ENCODE measurements at regions not wholly inside any gene's neighbourhood (a gene's known extent, or its start where the extent isn't known, plus 50 kb on each side); places are given as distances from the start of the nearest gene placed in this dataset.

GRCh38 chr20:62555642-62556420 is 80.0 kb upstream of the GATA5 start:
- ChIA-PET CTCF (no interaction called here), POLR2A (interaction anchor here (1.2 kb wide), 1 partner anchor 12 kb away, joined by 3 read pairs; no protein-coding TSS in a partner anchor)
- Histone ChIP-seq H3K27ac (ENCODE audit: extremely low read depth, low read depth, low read length) (no peak overlapping the region), H3K4me3 (ENCODE audit: low read depth, low read length) (no peak overlapping the region), H3K9me3 (ENCODE audit: control insufficient read depth, insufficient read depth, low read depth, low read length) (no peaks in the 10 kb centered on the region), H3K4me1 (ENCODE audit: control insufficient read depth, insufficient read depth, low read length) (no peaks in the 10 kb centered on the region), H3K36me3 (ENCODE audit: control insufficient read depth in 2 of 2, insufficient read depth in 1 of 2, low read length in 2 of 2) (no peaks in the 10 kb centered on the region)
- TF ChIP-seq ZNF596 (tag by site-specific recombination; IDR thresholded peaks at IDR 0.05), result no peak
- no peak for TF ChIP-seq ZNF274 (IDR thresholded peaks at IDR 0.05; ENCODE audit: low read length)
- TF ChIP-seq ZNF274 (tag by site-specific recombination; IDR thresholded peaks at IDR 0.05; ENCODE audit: borderline replicate concordance), result no peak
- no peak for TF ChIP-seq BCL6B (tag by site-specific recombination; IDR thresholded peaks at IDR 0.05)
- TF ChIP-seq ZNF654 (tag by site-specific recombination; IDR thresholded peaks at IDR 0.05; ENCODE audit: low read depth), result no peak
- no peak for TF ChIP-seq ZNF544 (tag by site-specific recombination; IDR thresholded peaks at IDR 0.05)
- no peak for TF ChIP-seq PRDM2 (tag by site-specific recombination; IDR thresholded peaks at IDR 0.05; ENCODE audit: borderline replicate concordance)
- TF ChIP-seq ZIC2 (tag by site-specific recombination; IDR thresholded peaks at IDR 0.05), result 0 out of 2 replicates have a peak, but pooled peaks have one; percentile 30

- Histone ChIP-seq H3K4me1 (ENCODE audit: control insufficient read depth, insufficient read depth, low read length) (no peaks in the 10 kb centered on the region), H3K27ac (ENCODE audit: extremely low read depth, low read depth, low read length) (no peak overlapping the region), H3K4me3 (ENCODE audit: low read depth, low read length) (no peak overlapping the region), H3K9me3 (ENCODE audit: control insufficient read depth, insufficient read depth, low read depth, low read length) (no peaks in the 10 kb centered on the region), H3K36me3 (ENCODE audit: control insufficient read depth in 2 of 2, insufficient read depth in 1 of 2, low read length in 2 of 2) (no peaks in the 10 kb centered on the region)
- POLR2A ChIA-PET, result no interaction called here
- CTCF ChIA-PET, result no interaction called here
- TF ChIP-seq ZNF280D (tag by site-specific recombination; IDR thresholded peaks at IDR 0.05), result no peak
- no peak for TF ChIP-seq ZNF510 (tag by site-specific recombination; IDR thresholded peaks at IDR 0.05; ENCODE audit: insufficient replicate concordance)
- no peak for TF ChIP-seq ZNF175 (tag by site-specific recombination; IDR thresholded peaks at IDR 0.05)
- TF ChIP-seq ZNF664 (tag by site-specific recombination; IDR thresholded peaks at IDR 0.05), result no peak
- no peak for TF ChIP-seq ZNF704 (tag by site-specific recombination; IDR thresholded peaks at IDR 0.05)
- no peak for TF ChIP-seq ZNF701 (tag by site-specific recombination; IDR thresholded peaks at IDR 0.05)
- no peak for TF ChIP-seq ZNF624 (tag by site-specific recombination; IDR thresholded peaks at IDR 0.05)
- TF ChIP-seq ZNF561 (tag by site-specific recombination; IDR thresholded peaks at IDR 0.05; ENCODE audit: borderline replicate concordance), result no peak
- TF ChIP-seq ZNF560 (tag by site-specific recombination; IDR thresholded peaks at IDR 0.05; ENCODE audit: borderline replicate concordance), result no peak
- TF ChIP-seq ZNF837 (tag by site-specific recombination; IDR thresholded peaks at IDR 0.05), result no peak
- no peak for TF ChIP-seq GFI1B (tag by site-specific recombination; IDR thresholded peaks at IDR 0.05)
- no peak for TF ChIP-seq ZNF785 (tag by site-specific recombination; IDR thresholded peaks at IDR 0.05)
- no peak for TF ChIP-seq ATF2 (tag by site-specific recombination; IDR thresholded peaks at IDR 0.05; ENCODE audit: low read depth)
- no peak for TF ChIP-seq ZNF394 (tag by site-specific recombination; IDR thresholded peaks at IDR 0.05; ENCODE audit: borderline replicate concordance)
These were observed 81.7 kb upstream of the GATA5 start for GRCh38 chr20:62557462-62557861.

All from HEK293 (cell line).